Cardiac muscle cell (in vitro differentiated cells and primary cell): ENCODE measurements at regions not wholly inside any gene's neighbourhood (a gene's known extent, or its start where the extent isn't known, plus 50 kb on each side); places are given as distances from the start of the nearest gene placed in this dataset.

ENCODE experiments used
- DNase-seq, 2 donors: peaks; one replicate each; pipeline versions ENCODE4 v3.0.0 to v3.0.0-alpha.2; 2010 to 2017; ENCODE audit warnings: low read depth in 1 of 2, low spot score in 1 of 2
- H3K27ac ChIP-seq: fragments of 200-600 bp; sonication (generic); 2 replicates; pipeline ENCODE4 v1.5.1; 2016
- H3K27me3 ChIP-seq: fragments of 200-600 bp; sonication (generic); 2 replicates; pipeline ENCODE4 v1.6.0; 2016; ENCODE audit warnings: control low read depth
- H3K36me3 ChIP-seq: fragments of 200-600 bp; sonication (generic); 2 replicates; pipeline ENCODE4 v1.5.1; 2016; ENCODE audit warnings: control low read depth
- H3K4me1 ChIP-seq: fragments of 200-600 bp; sonication (generic); 2 replicates; pipeline ENCODE4 v1.8.1; 2017; ENCODE audit warnings: low read depth, mild to moderate bottlenecking, mixed run types
- H3K4me3 ChIP-seq: fragments of 200-600 bp; sonication (generic); 2 replicates; pipeline ENCODE4 v1.5.1; 2016; ENCODE audit warnings: mild to moderate bottlenecking
- H3K9me3 ChIP-seq: fragments of 200-600 bp; sonication (generic); 2 replicates; pipeline ENCODE4 v1.5.1; 2017; ENCODE audit warnings: low read depth, mild to moderate bottlenecking, control low read depth
- TF ChIP-seq, protein P1 (sequence below): IDR thresholded peaks from 2 replicates; pipeline ENCODE4 v1.5.1; 2012; ENCODE audit warnings: low read depth, mild to moderate bottlenecking, low read length

DNA sequence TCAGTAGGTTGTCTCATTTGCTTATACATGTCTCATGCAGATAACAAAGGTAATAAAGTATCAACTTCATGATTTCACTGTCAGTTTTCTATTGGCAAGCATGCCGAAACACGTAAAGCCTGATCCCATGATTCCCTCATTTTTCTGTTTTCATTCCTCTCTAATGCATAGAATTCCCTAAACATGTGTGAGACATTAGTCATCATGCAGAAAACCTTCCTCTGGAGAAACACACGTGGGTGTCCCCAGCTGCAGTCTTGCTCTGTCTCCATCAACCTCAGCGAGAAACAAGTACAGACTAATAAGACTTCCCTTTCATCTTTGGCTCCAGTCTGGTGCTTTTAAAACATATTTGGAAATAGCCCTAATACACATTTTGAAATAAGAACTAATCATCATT lies 432.7 kb upstream of the VSTM2A start:
- Histone ChIP-seq H3K4me3 (no peak overlapping the region), H3K36me3 (no peaks in the 10 kb centered on the region), H3K27ac (no peak overlapping the region), H3K27me3 (no peaks in the 10 kb centered on the region), H3K4me1 (no peaks in the 10 kb centered on the region), H3K9me3 (no peaks in the 10 kb centered on the region)
- TF ChIP-seq, protein P1, sequence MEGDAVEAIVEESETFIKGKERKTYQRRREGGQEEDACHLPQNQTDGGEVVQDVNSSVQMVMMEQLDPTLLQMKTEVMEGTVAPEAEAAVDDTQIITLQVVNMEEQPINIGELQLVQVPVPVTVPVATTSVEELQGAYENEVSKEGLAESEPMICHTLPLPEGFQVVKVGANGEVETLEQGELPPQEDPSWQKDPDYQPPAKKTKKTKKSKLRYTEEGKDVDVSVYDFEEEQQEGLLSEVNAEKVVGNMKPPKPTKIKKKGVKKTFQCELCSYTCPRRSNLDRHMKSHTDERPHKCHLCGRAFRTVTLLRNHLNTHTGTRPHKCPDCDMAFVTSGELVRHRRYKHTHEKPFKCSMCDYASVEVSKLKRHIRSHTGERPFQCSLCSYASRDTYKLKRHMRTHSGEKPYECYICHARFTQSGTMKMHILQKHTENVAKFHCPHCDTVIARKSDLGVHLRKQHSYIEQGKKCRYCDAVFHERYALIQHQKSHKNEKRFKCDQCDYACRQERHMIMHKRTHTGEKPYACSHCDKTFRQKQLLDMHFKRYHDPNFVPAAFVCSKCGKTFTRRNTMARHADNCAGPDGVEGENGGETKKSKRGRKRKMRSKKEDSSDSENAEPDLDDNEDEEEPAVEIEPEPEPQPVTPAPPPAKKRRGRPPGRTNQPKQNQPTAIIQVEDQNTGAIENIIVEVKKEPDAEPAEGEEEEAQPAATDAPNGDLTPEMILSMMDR: no peak
- DNase-seq: no peak

DNA sequence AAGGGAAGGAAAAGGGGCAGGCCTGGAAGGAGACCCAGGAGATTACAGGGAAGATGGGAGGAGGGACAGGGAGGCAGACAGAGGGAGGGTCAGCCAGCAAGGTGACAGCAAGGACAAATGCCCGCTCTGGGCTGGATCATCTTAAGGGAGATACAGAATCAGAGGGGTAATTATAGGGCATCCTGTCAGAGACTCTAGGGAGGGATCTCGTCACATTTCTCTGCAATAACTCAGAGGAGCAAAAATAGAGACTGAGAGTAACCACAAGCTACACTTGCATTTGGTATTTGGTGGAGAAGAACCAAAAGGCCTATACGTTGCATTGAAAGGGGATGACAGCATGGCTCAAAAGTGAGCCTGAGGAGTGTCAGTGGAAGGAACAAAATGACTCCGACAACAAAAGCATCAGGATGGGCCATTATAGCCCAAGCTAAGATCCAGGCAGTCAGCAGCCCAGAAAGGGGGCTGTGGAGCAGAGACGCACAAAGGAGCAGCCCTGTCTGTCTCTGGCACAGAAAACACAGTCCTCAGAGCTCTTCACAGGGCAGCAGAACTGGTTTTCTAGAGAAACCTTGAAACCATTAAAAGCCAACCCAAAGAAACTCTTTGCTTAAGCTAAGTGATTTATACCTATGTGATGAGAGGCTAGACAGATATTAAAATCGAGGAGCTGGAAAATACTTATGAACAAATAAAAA lies 430.2 kb upstream of the VSTM2A start:
- Histone ChIP-seq H3K36me3 (no peaks in the 10 kb centered on the region), H3K27me3 (no peaks in the 10 kb centered on the region), H3K27ac (no peak overlapping the region), H3K9me3 (no peaks in the 10 kb centered on the region), H3K4me1 (no peaks in the 10 kb centered on the region), H3K4me3 (no peak overlapping the region)
- TF ChIP-seq, protein P1: no peak
- DNase-seq: no peak

DNA sequence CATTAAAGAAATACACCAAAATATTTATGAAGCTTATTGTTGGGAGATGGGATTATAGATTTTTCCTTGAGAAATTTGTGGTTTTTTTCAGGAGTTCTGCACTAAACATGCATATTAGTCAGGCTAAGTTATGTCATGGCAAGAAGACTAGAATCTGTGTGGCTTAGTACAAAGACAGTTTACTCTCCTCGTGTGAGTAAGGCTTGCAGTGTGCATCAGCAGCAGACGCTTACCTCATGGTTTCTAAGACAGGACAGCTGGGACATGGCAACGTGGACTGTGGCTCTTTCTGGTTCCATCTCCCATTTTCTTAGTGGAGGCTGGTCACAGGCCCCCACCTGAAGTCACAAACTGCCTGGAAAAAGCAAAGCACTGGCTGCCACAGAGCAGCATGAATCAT lies 429.6 kb upstream of the VSTM2A start:
- no peak for DNase-seq
- TF ChIP-seq, protein P1: no peak
- H3K4me3 ChIP-seq: no peak overlapping the region
- no peaks in the 10 kb centered on the region for H3K4me1 ChIP-seq
- H3K27ac ChIP-seq: no peak overlapping the region
- H3K9me3 ChIP-seq: no peaks in the 10 kb centered on the region
- H3K27me3 ChIP-seq: no peaks in the 10 kb centered on the region
- H3K36me3 ChIP-seq: no peaks in the 10 kb centered on the region

DNA sequence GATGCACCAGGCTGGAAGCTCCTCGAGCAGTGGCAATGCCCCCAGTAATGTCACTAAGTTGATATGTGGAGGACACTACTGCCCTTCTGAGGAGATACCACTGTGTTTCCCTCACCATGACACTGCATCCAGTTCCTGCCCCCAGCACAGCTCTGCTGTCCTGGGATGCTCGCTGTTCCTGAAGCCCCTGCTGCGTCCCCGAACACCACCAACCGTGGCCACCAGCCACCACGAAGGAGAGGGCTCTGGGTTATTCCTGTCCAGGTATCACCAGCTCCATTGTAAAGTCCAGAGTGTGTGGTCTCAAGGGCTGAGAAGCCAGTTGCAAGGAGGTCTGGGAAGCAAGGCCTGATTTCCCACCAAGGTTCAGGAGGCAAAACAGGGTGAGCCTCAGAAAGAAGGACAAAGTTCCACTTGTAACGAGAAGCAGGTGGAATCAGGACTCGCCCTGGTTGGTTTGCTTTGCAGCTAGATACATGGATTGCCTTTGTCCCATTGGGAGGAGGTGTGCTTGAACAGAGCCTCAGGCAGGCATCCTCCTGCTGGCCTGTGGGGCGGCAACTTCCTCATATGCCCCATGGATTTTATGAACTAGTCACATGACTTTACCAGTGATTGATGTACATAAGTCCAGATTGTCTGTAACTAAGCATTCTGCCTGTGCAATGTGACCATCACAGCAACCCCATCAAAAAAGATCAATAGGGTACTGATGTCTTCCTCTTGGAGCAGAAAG lies 427.0 kb upstream of the VSTM2A start:
- TF ChIP-seq, protein P1: no peak
- no peaks in the 10 kb centered on the region for H3K36me3 ChIP-seq

DNA sequence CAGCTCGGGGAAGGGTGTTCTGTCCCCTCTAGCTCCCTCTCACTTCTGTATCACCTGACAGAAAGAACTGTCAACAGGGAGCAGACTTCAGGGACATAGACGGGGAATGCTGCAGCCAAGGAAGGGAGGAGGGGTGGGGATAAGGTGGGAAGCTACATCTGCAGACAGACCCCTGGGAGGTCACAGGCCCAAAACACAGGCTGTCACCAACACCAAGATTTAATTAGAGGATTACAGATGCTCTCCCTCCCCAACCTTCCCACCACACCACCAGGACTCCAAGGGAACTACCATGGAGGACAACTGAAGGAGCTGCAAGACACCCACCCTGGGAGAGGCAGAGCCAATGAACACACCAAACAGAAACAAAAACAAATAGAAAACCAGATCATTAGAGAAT lies 425.2 kb upstream of the VSTM2A start:
- H3K36me3 ChIP-seq: no peaks in the 10 kb centered on the region
- no peak for DNase-seq
- no peaks in the 10 kb centered on the region for H3K9me3 ChIP-seq
- H3K27me3 ChIP-seq: no peaks in the 10 kb centered on the region
- TF ChIP-seq, protein P1: no peak
- no peaks in the 10 kb centered on the region for H3K4me1 ChIP-seq
- no peak overlapping the region for H3K27ac ChIP-seq
- H3K4me3 ChIP-seq: no peak overlapping the region

More for the DNA sequence above, 427.0 kb upstream of the VSTM2A start:
- H3K9me3 ChIP-seq: no peaks in the 10 kb centered on the region
- H3K4me3 ChIP-seq: no peak overlapping the region
- DNase-seq: no peak
- no peaks in the 10 kb centered on the region for H3K4me1 ChIP-seq
- no peak overlapping the region for H3K27ac ChIP-seq
- no peaks in the 10 kb centered on the region for H3K27me3 ChIP-seq
